ENCODE measurements at regions not wholly inside any gene's neighbourhood (a gene's known extent, or its start where the extent isn't known, plus 50 kb on each side); places are given as distances from the start of the nearest gene placed in this dataset.
"Not testable (repeated sequence)": the region's sequence is repeated elsewhere in the genome, so short reads cannot be mapped to it uniquely, and the experiment has no call there.

- ChIA-PET POLR2A (no interaction called here), CTCF (no interaction called here)
- Mint-ChIP-seq H3K27ac (no peak overlapping the region), H3K4me1 (ENCODE audit: low read depth) (no peaks in the 10 kb centered on the region), H3K36me3 (ENCODE audit: low read depth) (no peaks in the 10 kb centered on the region), H3K27me3 (no peaks in the 10 kb centered on the region), H3K9me3 (no peaks in the 10 kb centered on the region), H3K4me3 (no peak overlapping the region)
- H3K27me3 ChIP-seq (ENCODE audit: control insufficient read depth in 1 of 2, insufficient read depth in 2 of 2, low read length in 2 of 2), result no peaks in the 10 kb centered on the region
- no peaks in the 10 kb centered on the region for H3K9me3 ChIP-seq (ENCODE audit: control insufficient read depth in 1 of 2, insufficient read depth in 1 of 2, low read length in 2 of 2)
- H3K4me3 ChIP-seq (ENCODE audit: low read length), result no peak overlapping the region
- H3K4me1 ChIP-seq (ENCODE audit: insufficient read depth, low read length), result no peaks in the 10 kb centered on the region
- no peak for DNase-seq
- no peak for ATAC-seq (ENCODE audit: poor library complexity)
- H3K36me3 ChIP-seq (ENCODE audit: insufficient read depth, low read length), result no peaks in the 10 kb centered on the region
- H3K27ac ChIP-seq (ENCODE audit: low read depth in 1 of 2, low read length in 2 of 2), result no peak overlapping the region
- intact Hi-C loops (cut with DNase I, micrococcal nuclease), result no loop called here
- no peak for TF ChIP-seq CTCF (IDR thresholded peaks at IDR 0.05)
These were observed 103.1 kb downstream of the VGLL3 start for GRCh38 chr3:86887876-86888275.

- DNase-seq (no peak), ATAC-seq (ENCODE audit: poor library complexity) (no peak)
- Mint-ChIP-seq H3K9me3 (no peaks in the 10 kb centered on the region), H3K27me3 (no peaks in the 10 kb centered on the region), H3K4me1 (ENCODE audit: low read depth) (no peaks in the 10 kb centered on the region), H3K4me3 (no peak overlapping the region), H3K36me3 (ENCODE audit: low read depth) (no peaks in the 10 kb centered on the region), H3K27ac (no peak overlapping the region)
- Histone ChIP-seq H3K27me3 (ENCODE audit: control insufficient read depth in 1 of 2, insufficient read depth in 2 of 2, low read length in 2 of 2) (no peaks in the 10 kb centered on the region), H3K36me3 (ENCODE audit: insufficient read depth, low read length) (no peaks in the 10 kb centered on the region), H3K9me3 (ENCODE audit: control insufficient read depth in 1 of 2, insufficient read depth in 1 of 2, low read length in 2 of 2) (peaks cover 0 to 9% of the 10 kb centered on the region in 2 experiments), H3K27ac (ENCODE audit: low read depth in 1 of 2, low read length in 2 of 2) (no peak overlapping the region), H3K4me3 (ENCODE audit: low read length) (no peak overlapping the region), H3K4me1 (ENCODE audit: insufficient read depth, low read length) (no peaks in the 10 kb centered on the region)
- intact Hi-C loops (cut with DNase I, micrococcal nuclease), result no loop called here
- TF ChIP-seq CTCF (IDR thresholded peaks at IDR 0.05), result no peak
- ChIA-PET CTCF (interaction anchor here (1.0 kb wide), 1 partner anchor 10 kb away, joined by 3 read pairs; no protein-coding TSS in a partner anchor), POLR2A (no interaction called here)
These were observed 110.9 kb downstream of the VGLL3 start for GRCh38 chr3:86880066-86880465.

- H3K27me3 ChIP-seq (ENCODE audit: control insufficient read depth in 1 of 2, insufficient read depth in 2 of 2, low read length in 2 of 2); H3K4me1 Mint-ChIP-seq (ENCODE audit: low read depth); H3K9me3 ChIP-seq (ENCODE audit: control insufficient read depth in 1 of 2, insufficient read depth in 1 of 2, low read length in 2 of 2); ATAC-seq (ENCODE audit: poor library complexity); H3K27me3 Mint-ChIP-seq; H3K36me3 Mint-ChIP-seq (ENCODE audit: low read depth); DNase-seq; POLR2A ChIA-PET; H3K9me3 Mint-ChIP-seq; H3K4me1 ChIP-seq (ENCODE audit: insufficient read depth, low read length); H3K36me3 ChIP-seq (ENCODE audit: insufficient read depth, low read length); intact Hi-C loops (cut with DNase I, micrococcal nuclease); H3K27ac ChIP-seq (ENCODE audit: low read depth in 1 of 2, low read length in 2 of 2); H3K4me3 ChIP-seq (ENCODE audit: low read length); CTCF ChIA-PET; H3K27ac Mint-ChIP-seq; H3K4me3 Mint-ChIP-seq: not testable (repeated sequence)
These were observed 114.3 kb downstream of the VGLL3 start for GRCh38 chr3:86876504-86877181.

- H3K27me3 ChIP-seq (ENCODE audit: control insufficient read depth in 1 of 2, insufficient read depth in 2 of 2, low read length in 2 of 2); H3K4me1 ChIP-seq (ENCODE audit: insufficient read depth, low read length); H3K4me1 Mint-ChIP-seq (ENCODE audit: low read depth); H3K9me3 Mint-ChIP-seq; H3K27ac Mint-ChIP-seq; ATAC-seq (ENCODE audit: poor library complexity); H3K36me3 ChIP-seq (ENCODE audit: insufficient read depth, low read length); intact Hi-C loops (cut with DNase I, micrococcal nuclease); H3K4me3 Mint-ChIP-seq; H3K27me3 Mint-ChIP-seq; DNase-seq; H3K27ac ChIP-seq (ENCODE audit: low read depth in 1 of 2, low read length in 2 of 2); H3K9me3 ChIP-seq (ENCODE audit: control insufficient read depth in 1 of 2, insufficient read depth in 1 of 2, low read length in 2 of 2); CTCF ChIA-PET; H3K36me3 Mint-ChIP-seq (ENCODE audit: low read depth); H3K4me3 ChIP-seq (ENCODE audit: low read length); POLR2A ChIA-PET: not testable (repeated sequence)
These were observed 116.2 kb downstream of the VGLL3 start for GRCh38 chr3:86874790-86875189.

Measured in CD4-positive, alpha-beta T cell (primary cell).